ENCODE measurements at regions not wholly inside any gene's neighbourhood (a gene's known extent, or its start where the extent isn't known, plus 50 kb on each side); places are given as distances from the start of the nearest gene placed in this dataset.

- TF ChIP-seq, protein P1, sequence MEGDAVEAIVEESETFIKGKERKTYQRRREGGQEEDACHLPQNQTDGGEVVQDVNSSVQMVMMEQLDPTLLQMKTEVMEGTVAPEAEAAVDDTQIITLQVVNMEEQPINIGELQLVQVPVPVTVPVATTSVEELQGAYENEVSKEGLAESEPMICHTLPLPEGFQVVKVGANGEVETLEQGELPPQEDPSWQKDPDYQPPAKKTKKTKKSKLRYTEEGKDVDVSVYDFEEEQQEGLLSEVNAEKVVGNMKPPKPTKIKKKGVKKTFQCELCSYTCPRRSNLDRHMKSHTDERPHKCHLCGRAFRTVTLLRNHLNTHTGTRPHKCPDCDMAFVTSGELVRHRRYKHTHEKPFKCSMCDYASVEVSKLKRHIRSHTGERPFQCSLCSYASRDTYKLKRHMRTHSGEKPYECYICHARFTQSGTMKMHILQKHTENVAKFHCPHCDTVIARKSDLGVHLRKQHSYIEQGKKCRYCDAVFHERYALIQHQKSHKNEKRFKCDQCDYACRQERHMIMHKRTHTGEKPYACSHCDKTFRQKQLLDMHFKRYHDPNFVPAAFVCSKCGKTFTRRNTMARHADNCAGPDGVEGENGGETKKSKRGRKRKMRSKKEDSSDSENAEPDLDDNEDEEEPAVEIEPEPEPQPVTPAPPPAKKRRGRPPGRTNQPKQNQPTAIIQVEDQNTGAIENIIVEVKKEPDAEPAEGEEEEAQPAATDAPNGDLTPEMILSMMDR (IDR thresholded peaks at IDR 0.05; ENCODE audit: insufficient read depth, low read length, poor library complexity, severe bottlenecking): no peak
- Histone ChIP-seq H3K36me3 (ENCODE audit: control insufficient read depth, insufficient read depth, low read length) (no peaks in the 10 kb centered on the region), H3K4me3 (ENCODE audit: low read depth, low read length) (no peak overlapping the region), H3K27me3 (ENCODE audit: control insufficient read depth, insufficient read depth, low read length) (no peaks in the 10 kb centered on the region)
- no peak for DNase-seq (ENCODE audit: low read depth)
These were observed 99.8 kb upstream of the TSPAN5 start for GRCh38 chr4:98758182-98758581.

DNA sequence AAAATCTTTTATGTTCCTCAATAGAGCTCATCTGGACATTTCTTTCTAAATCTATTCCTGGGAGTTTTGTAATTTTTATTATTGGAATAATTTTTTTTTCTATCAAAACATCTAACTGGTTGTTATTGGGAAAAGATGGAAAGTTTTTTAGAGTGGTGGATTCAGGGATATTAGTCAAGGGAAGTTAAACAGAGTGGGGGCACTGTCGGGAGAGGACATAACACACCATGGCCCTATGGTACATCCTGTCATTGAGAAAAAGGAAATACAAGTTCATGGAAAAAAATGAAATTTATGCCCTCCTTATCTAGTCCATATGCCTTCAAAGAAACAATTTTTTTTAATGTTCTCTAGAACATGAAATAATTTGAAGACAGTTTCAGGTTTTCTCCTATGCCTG is 96.3 kb upstream of the TSPAN5 start:
- H3K27me3 ChIP-seq (ENCODE audit: control insufficient read depth, insufficient read depth, low read length): no peaks in the 10 kb centered on the region
- no peak for DNase-seq (ENCODE audit: low read depth)
- no peak overlapping the region for H3K4me3 ChIP-seq (ENCODE audit: low read depth, low read length)
- H3K36me3 ChIP-seq (ENCODE audit: control insufficient read depth, insufficient read depth, low read length): no peaks in the 10 kb centered on the region
- TF ChIP-seq, protein P1 (IDR thresholded peaks at IDR 0.05; ENCODE audit: insufficient read depth, low read length, poor library complexity, severe bottlenecking): no peak

- H3K36me3 ChIP-seq (ENCODE audit: control insufficient read depth, insufficient read depth, low read length): no peaks in the 10 kb centered on the region
- DNase-seq (ENCODE audit: low read depth): no peak
- no peaks in the 10 kb centered on the region for H3K27me3 ChIP-seq (ENCODE audit: control insufficient read depth, insufficient read depth, low read length)
- TF ChIP-seq, protein P1 (IDR thresholded peaks at IDR 0.05; ENCODE audit: insufficient read depth, low read length, poor library complexity, severe bottlenecking): no peak
- H3K4me3 ChIP-seq (ENCODE audit: low read depth, low read length): no peak overlapping the region
These were observed 90.8 kb upstream of the TSPAN5 start for GRCh38 chr4:98749206-98749605.

- no peaks in the 10 kb centered on the region for H3K27me3 ChIP-seq (ENCODE audit: control insufficient read depth, insufficient read depth, low read length)
- TF ChIP-seq, protein P1 (IDR thresholded peaks at IDR 0.05; ENCODE audit: insufficient read depth, low read length, poor library complexity, severe bottlenecking): no peak
- H3K36me3 ChIP-seq (ENCODE audit: control insufficient read depth, insufficient read depth, low read length): no peaks in the 10 kb centered on the region
- no peak for DNase-seq (ENCODE audit: low read depth)
- H3K4me3 ChIP-seq (ENCODE audit: low read depth, low read length): no peak overlapping the region
These were observed 90.2 kb upstream of the TSPAN5 start for GRCh38 chr4:98748609-98749008.

- Histone ChIP-seq H3K27me3 (ENCODE audit: control insufficient read depth, insufficient read depth, low read length) (no peaks in the 10 kb centered on the region), H3K36me3 (ENCODE audit: control insufficient read depth, insufficient read depth, low read length) (no peaks in the 10 kb centered on the region), H3K4me3 (ENCODE audit: low read depth, low read length) (no peak overlapping the region)
- TF ChIP-seq, protein P1 (IDR thresholded peaks at IDR 0.05; ENCODE audit: insufficient read depth, low read length, poor library complexity, severe bottlenecking): no peak
- no peak for DNase-seq (ENCODE audit: low read depth)
These were observed 89.1 kb upstream of the TSPAN5 start for GRCh38 chr4:98747393-98748091.

DNA sequence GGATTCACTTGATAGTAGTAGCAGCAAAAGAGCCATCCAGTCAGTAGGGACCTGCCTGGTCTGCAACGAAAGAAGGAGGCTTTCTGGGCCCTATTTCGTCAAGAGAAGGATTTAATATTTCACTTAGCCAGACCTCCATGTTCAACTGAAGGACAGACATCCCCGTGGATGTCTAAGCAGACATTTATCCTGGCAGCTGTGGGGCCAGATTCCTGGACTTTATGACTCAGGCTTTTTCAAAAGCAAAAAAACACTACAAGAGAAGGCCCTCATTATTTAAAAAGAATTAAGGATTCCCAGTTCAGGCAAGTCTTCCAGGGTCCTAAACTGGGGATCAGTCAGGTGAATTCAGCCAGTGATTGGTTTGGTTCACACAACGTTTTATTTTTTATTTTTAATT is 88.5 kb upstream of the TSPAN5 start:
- no peak overlapping the region for H3K4me3 ChIP-seq (ENCODE audit: low read depth, low read length)

More for the DNA sequence above, 88.5 kb upstream of the TSPAN5 start:
- TF ChIP-seq, protein P1 (IDR thresholded peaks at IDR 0.05; ENCODE audit: insufficient read depth, low read length, poor library complexity, severe bottlenecking): no peak
- no peaks in the 10 kb centered on the region for H3K27me3 ChIP-seq (ENCODE audit: control insufficient read depth, insufficient read depth, low read length)
- no peaks in the 10 kb centered on the region for H3K36me3 ChIP-seq (ENCODE audit: control insufficient read depth, insufficient read depth, low read length)
- no peak for DNase-seq (ENCODE audit: low read depth)

All from kidney epithelial cell (primary cell).